NCI-H146 treated with DMSO at 0.1 percent for 48 hours (cell line): ENCODE measurements at regions not wholly inside any gene's neighbourhood (a gene's known extent, or its start where the extent isn't known, plus 50 kb on each side); places are given as distances from the start of the nearest gene placed in this dataset.

Experiments
- DNase-seq: peaks from one replicate; lab custom pipeline; 2025; ENCODE audit not compliant: unreplicated experiment; lab: John Stamatoyannopoulos, UW

DNA sequence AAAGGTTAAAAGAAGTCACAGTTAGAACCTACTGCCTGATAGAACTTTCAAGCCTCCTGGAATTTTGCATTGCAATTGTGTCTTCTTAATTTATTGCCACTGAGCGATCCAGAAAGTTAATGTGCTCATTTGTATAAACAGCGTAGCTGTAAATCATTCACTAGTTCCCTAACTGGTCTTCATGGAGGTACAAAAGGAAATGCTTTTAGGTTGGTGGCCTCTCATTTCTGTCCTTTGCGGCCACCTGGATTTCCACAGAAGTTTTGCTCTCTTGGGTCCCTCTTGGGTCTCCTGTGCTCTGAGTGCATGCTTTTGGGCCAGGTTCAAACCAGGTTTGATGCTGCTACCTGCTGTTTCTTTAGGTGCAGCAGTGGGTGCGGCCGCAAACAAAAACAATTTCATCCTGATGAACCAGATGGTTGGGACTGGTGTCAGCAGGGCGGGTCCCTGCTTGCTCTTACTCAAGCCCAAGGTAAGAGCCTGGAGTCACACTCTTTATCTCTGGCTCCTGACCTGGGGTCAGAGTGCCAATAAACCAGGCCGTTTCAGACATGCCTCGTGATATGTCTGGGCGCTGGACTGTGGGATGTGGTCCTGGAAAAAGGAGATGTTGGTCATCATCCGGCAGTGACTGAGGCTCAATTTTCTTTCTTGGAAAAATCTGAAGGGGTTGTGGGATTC, 270.1 kb downstream of the PTTG2 start:
- DNase-seq = no peak

- DNase-seq = no peak
These were observed 270.8 kb downstream of the PTTG2 start for GRCh38 chr4:38230821-38231563.

- DNase-seq = no peak
These were observed 271.4 kb downstream of the PTTG2 start for GRCh38 chr4:38231626-38232025.

- no peak for DNase-seq
These were observed 272.5 kb downstream of the PTTG2 start for GRCh38 chr4:38232741-38233140.

- no peak for DNase-seq
These were observed 273.7 kb downstream of the PTTG2 start for GRCh38 chr4:38233727-38234480.

DNA sequence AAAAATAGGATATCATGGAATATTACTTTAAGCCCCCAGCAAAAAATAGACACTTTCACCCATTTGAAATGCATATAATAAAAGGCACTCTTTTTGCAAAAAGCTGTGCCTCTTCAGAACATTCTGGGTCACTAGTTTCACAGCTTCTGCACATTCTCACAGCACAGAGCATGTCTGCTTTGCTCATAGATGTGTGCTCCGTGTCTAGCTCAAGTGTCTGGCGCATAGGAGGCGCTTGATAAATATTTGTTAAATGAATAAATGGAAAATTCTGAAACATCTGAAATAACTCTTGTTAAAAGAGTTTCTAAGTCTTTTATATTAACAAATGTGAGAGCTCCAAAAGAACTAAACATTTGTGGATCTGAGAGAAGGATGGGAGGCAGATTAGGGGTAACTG, 275.2 kb downstream of the PTTG2 start:
- DNase-seq = no peak

DNA sequence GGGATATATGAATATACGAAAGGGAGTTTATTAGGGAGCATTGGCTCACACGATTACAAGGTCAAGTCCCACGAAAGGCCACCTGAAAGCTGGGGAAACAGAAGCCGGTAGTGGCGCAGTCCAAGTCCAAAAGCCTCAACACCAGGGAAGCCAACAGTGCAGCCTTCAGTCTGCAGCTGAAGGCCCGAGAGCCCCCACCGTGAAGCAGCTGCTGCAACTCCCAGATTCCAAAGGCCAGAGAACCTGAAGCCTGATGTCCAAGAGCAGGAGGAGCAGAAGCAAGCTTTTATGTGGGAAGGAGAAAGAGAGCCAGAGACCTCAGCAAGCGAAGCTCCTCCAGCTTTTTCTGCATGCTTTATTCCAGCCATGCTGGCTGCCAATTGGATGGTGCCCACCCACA, 275.8 kb downstream of the PTTG2 start:
- no peak for DNase-seq

GRCh38 chr4:38236503-38236902, 276.3 kb downstream of the PTTG2 start:
- DNase-seq = no peak

DNA sequence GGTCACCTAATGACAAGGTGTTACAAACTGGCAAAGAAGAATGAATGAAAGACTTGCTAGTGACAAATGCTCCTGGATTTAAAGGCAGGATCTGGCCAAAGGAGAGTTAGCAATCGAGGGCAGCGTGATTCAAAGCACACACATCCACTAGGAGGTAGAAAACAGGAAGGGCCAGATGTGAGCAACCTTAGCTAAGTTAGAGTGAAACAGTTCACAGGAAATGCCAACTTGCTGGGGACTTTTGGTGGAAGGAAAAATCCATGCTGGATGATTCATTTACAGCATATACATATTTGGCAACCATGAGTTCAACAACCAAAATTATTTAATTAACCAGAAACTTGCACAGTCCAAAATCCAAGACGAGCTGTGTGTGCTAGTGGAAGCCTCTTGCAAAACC, 276.9 kb downstream of the PTTG2 start:
- no peak for DNase-seq

GRCh38 chr4:38241541-38241940, 281.3 kb downstream of the PTTG2 start:
- DNase-seq = no peak

DNA sequence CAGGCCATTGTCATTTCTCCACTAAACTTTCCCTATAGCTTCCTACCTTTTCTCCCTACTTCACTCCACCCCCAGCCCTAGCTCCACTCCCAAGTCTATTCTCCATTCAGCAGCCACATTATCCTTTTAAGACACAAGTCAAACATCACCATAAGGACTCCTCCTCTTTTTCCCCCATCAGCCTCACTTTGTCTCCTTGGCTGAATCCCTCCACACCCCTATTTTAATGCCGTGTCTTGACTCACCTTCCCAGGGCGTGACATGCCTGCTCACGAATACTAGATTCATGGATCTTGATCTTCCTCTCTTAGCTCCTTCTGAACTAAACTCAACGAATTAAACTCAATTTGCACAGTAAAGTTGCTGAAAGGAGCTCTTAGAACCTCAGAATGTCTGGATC, 281.9 kb downstream of the PTTG2 start:
- no peak for DNase-seq

GRCh38 chr4:38242822-38243387, 282.7 kb downstream of the PTTG2 start:
- DNase-seq = no peak

GRCh38 chr4:38243388-38244053, 283.3 kb downstream of the PTTG2 start:
- DNase-seq = no peak

DNA sequence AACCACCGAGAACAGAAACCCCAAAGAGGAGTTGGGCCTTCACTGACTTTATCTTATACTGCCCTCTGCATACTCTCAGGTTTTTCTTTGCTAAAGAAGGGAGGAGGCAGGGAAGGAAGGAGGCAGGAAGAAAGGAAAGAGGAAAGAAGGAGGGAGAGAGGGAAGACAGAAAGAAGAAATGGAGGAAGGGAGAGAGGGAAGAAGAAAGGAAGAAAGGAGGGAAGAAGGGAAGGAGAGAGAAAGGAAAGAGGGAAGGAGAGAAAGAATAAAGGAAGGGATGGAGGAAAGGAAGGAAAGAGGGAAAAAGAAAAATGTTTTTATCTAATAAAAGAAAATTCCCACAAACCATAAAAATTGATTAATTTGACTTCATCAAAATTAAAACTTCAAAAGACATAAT, 294.6 kb downstream of the PTTG2 start:
- no peak for DNase-seq

- no peak for DNase-seq
These were observed 295.4 kb downstream of the PTTG2 start for GRCh38 chr4:38255572-38255971.

GRCh38 chr4:38266616-38267015, 306.4 kb downstream of the PTTG2 start:
- DNase-seq = no peak

GRCh38 chr4:38268108-38268820, 308.1 kb downstream of the PTTG2 start:
- no peak for DNase-seq

DNA sequence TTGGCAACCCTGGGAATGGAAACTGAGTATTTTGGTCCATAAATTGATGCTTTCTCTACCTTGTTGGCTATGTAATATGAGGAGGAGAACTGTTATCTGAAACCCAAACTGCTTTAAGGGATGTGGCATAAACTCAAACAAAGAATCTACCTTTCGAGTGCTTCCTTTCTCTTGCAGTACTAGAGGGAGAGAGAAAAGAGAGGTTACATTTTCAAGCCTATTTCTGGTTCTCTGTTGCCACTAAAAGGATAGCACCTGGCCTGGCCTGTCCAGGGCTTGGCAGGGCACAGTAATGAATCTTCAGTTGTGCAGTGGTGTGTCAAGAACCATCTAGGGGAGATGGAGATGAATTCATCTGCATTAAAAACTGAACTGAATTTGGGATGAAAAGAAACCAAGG, 308.6 kb downstream of the PTTG2 start:
- DNase-seq = no peak

DNA sequence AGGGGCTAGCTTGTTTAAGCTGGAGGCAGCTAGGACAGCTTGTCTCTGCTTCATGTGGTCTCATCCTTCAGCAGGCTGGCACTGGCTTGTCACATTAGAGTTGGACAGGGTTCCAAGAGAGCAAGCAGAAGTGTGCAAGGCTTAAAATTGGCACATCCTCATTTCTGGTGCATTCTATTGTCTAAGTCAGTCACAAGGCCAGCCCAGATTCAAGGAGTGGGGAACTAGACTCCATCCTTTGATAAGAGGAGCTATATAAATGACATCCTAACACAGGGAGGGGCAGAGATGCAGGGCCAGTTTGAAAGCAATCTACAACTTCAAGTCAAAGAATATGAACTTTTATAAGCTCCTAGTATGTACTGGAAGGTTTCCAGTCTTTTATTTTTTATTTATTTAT, 313.2 kb downstream of the PTTG2 start:
- no peak for DNase-seq

DNA sequence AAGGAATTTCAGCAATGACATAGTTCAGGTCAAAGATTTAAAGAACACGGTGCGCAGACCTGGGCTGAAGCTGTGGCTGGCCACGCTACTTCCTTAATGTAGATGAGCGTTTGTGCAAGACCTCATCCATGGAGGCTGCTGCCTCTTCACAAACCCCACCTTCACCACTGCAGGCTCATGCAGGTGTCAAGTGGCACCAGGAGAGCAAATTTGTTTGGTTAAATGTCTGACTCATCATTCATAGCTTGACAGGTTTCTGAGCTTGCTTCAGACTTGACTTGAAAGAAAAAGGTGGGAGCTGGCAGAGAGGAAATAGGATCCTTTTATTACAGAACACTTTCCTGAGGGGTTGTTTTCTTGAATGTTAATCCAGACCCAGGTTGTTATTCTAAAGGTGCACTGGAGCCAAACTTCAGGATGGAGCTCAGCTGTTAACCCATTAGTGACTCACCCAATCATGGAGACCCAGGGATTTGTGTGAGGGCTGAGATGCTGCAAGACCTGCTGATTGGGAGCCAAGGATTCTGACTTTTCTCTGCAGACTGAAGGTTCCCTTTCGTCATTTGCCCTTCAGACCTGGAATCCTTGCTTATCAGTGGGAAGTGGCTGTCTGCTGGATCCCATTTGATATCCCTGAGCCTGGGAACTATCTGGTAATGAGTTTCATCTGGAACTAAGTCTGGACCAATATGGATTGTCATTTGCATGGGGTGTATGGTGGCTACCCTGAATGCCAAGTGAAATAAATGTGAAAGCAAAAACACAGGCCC, 315.3 kb downstream of the PTTG2 start:
- no peak for DNase-seq
